Suppressor macrophage (primary cell): ENCODE measurements at regions not wholly inside any gene's neighbourhood (a gene's known extent, or its start where the extent isn't known, plus 50 kb on each side); places are given as distances from the start of the nearest gene placed in this dataset.
"Not testable (repeated sequence)": the region's sequence is repeated elsewhere in the genome, so short reads cannot be mapped to it uniquely, and the experiment has no call there.

Experiments
- DNase-seq, 4 experiments: peaks; one replicate each; pipeline ENCODE4 v3.0.0-alpha.2; 2020 to 2022

- DNase-seq = no peak
Observed at GRCh38 chr3:31102196-31102879, 207.9 kb upstream of the GADL1 start.

DNA sequence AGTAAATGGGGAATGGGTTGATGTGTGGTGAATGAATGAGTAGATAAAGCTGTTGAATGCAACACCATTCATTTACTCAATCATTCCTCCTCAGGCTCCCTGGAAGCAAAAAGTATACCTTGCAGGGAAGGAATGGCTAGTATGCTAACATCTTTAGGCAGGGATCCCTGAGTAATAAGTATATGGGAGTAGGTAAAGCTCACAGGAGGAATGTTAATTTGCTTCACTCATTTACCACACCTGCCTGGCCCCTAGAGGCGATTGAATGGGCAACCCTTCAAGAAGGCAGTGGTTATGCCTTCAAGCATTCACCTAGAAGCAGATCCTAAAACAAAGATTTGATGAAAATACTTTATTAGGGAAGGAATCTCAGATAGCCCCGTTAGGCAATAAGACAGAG is 208.7 kb upstream of the GADL1 start:
- no peak for DNase-seq

DNA sequence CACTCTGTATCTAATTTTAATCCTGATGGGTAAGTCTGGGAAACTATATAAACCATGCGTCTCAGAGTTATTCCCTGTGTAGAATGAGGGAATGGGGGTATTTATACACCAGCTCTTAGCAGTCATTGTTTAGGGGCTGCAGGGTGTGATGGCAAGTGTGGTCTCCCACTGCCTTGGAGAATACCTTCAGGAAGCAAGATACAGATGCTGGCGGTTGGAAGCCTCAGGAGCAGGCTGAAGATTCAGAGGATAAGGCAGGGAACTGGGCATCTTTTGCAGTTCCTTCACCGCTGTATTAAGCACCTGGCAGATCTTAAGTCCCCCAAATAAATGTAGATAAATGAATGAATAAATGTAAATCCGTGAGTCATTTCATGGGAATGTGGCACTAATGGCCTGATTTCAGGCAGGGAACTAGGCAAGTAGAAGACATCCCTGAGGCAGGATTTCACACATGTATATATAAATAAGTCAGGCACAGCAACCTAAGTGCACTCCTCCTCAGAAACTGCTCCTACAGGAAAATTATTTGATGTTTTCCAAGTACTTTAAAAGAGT is 209.2 kb upstream of the GADL1 start:
- no peak for DNase-seq

GRCh38 chr3:31105011-31105410 is 210.6 kb upstream of the GADL1 start:
- DNase-seq = no peak

DNA sequence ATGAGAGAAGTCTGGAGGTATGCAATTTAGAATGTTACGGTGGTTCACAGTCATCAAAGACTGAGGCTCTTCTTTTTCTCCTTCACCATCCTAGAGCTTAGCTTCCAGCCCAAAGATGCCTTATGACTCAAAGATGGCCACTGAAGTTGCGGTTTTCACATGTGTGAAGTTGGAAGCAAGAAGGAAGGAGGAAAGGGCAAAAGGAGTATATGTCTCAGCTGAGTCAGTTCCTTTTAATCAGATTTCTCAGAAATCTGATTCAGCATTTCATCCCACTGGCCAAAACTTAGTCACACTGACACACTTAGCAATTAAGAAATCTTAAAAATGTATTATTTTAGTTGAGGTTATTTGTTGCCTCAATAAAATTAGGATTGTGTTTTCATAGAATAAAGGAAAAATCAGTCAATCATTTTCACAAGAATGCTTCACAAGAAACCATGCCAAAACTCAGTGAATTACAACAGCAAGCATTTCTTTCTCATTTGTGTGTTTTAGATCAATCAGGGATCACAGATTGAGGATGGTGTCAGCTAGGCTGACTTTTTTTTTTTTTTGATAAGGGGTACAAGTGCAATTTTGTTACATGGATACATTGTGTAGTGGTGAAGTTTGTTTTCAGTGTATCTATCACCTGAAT is 211.1 kb upstream of the GADL1 start:
- peak; percentile 17 to 55 (median 40) for DNase-seq

- DNase-seq = no peak
Observed at GRCh38 chr3:31106204-31106603, 211.7 kb upstream of the GADL1 start.

- DNase-seq = no peak
Observed at GRCh38 chr3:31106912-31107311, 212.5 kb upstream of the GADL1 start.

DNA sequence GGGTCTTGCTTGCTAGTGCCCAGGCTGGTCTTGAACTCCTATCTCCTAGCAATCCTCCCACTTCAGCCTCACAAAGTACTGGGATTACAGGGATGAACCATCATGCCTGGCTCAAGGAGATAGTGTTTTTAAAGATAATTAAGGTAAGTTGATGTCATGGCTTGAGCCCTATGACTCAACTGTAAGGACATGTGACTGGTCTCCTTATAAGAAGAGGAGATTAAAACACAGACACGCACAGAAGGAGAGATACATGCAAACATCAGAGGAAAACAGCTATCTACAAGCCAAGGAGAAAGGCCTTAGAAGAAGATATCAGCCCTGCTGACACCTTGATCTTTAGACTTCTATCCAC is 220.4 kb upstream of the GADL1 start:
- DNase-seq = no peak

- not testable (repeated sequence) for DNase-seq
Observed at GRCh38 chr3:31115531-31115930, 221.1 kb upstream of the GADL1 start.

DNA sequence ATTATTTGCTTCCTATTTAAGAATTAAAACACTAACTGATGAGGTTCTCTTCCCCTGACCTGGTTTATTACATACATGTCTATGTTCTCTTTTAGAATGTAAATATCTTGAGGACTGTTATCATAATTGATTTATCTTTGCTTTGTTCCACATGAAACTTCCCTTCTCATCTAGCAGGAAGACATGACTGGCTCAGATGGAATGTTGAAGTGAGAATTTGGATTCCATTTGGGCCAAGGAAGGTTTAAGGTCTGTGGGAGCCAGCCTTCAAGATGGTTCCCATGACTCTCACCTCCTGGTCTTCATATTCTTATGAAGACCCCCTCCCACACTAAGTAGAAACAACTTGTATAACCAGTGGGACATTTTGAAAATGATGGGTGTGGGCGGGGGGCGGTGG is 222.2 kb upstream of the GADL1 start:
- no peak for DNase-seq

- DNase-seq = no peak
Observed at GRCh38 chr3:31117854-31118253, 223.4 kb upstream of the GADL1 start.

DNA sequence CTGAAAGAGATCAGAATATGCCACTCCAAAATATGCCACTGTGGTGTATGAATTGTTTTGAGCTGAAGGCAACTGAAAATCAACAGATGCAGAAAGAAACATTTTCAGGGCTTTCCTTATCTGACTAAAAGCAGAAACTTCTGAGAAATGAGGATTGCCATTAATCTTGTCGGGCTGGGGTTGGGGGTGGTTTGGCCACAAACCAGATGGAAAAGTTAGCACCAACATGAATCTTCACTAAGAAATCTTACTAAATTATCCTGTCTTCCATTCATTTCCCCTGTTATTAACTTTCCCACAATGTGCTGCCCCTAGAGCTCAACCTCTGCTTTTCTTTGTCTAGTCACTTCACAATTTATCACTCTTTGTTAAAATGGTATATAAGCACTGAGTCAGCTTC is 229.9 kb upstream of the GADL1 start:
- DNase-seq = no peak

- DNase-seq = no peak
Observed at GRCh38 chr3:31125413-31126020, 231.1 kb upstream of the GADL1 start.

DNA sequence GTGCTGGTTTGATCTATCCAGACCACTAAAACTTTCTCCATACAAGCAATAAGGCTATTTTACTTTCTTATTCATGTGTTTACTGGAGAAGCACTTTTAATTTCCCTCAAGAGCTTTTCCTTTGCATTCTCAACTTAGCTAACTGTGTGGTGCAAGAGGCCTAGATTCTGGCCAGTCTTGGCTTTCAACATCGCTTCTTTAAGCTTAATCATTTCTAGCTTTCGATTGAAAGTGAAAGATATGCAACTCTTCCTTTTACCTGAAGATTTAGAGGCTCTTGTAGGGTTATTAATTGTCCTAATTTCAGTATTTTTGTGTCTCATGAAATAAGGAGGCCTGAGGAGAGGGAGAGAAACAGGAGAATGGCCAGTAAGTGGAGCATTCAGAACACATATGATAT is 234.8 kb upstream of the GADL1 start:
- no peak for DNase-seq

GRCh38 chr3:31132132-31132769 is 237.8 kb upstream of the GADL1 start:
- peak in 3 of 4 experiments; percentile 11 to 43 (median 25) for DNase-seq

- no peak for DNase-seq
Observed at GRCh38 chr3:31133541-31133940, 239.1 kb upstream of the GADL1 start.

- DNase-seq = no peak
Observed at GRCh38 chr3:31135546-31135945, 241.1 kb upstream of the GADL1 start.

DNA sequence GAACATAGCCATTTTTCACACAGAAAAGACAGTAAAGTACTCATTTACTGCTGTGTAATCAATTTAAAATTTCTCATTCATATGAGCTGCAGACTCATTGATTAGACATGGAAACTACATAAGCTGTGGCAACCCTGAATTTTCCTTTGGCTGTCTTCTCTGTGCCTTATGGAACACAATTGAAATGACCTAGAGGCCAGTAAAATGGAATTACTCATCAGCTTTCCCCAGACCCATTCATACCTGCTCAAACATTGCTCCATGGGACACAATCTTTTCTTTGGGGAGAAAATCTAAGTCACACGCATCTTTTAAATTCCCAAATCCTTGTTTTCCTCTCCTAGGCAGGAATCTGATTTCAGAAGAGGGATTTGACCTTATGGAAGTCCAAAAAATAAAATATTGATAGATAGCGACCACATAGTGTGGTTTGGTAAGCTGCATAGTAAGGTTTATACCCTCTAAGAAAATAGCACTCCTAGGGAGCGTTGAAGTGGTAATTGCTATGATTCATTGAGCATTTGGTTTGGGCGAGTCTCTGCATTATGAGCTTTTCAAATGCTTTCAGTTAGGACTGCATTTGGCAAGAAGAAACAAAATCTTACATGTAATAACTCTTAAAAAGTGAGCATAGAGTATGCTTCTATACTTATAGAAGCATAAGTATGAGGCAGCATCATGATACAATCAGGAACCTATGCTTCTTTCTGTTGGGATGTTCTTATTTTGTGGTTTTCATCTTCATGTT is 243.4 kb upstream of the GADL1 start:
- no peak for DNase-seq

- DNase-seq = no peak
Observed at GRCh38 chr3:31140470-31140869, 246.0 kb upstream of the GADL1 start.

DNA sequence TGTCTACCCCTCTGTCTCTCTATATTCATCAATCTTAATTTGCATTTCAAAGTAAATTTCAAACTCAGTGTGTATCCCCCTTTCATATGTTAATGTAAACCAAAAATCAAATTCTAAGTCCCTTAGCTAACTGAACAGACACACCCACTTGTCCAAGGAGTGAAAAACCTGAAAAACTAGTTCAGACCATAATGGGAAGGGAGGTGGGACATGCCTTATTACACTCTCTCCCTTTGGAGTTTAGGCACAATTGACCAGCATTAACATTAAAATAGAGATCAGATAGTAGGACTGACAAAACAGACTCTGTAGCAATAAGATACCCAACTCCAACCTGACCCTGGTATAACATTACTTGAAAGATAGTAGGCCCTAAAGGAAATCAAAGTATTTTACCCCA is 247.7 kb upstream of the GADL1 start:
- DNase-seq = no peak

- DNase-seq = no peak
Observed at GRCh38 chr3:31142543-31142942, 248.1 kb upstream of the GADL1 start.

GRCh38 chr3:31145062-31145461 is 250.6 kb upstream of the GADL1 start:
- DNase-seq = no peak

DNA sequence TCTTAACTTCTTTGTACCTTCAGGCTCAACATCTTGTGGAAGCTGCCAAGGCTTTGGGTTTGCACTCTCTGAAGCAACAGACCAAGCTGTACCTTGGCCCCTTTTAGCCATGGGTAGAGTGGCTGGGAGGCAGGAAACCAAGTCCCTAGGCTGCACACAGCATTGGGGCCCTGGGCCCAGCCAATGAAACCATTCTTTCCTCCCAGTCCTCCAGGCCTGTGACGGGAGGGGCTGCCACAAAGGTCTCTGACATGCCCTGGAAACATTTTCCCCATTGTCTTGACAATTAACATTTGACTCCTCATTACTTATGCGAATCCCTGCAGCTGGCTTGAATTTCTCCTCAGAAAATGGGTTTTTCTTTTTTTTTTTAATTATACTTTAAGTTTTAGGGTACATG is 253.1 kb upstream of the GADL1 start:
- no peak for DNase-seq
